ENCODE measurements at regions not wholly inside any gene's neighbourhood (a gene's known extent, or its start where the extent isn't known, plus 50 kb on each side); places are given as distances from the start of the nearest gene placed in this dataset.

- Histone ChIP-seq H3F3A (ENCODE audit: insufficient read depth, low read length, poor library complexity, severe bottlenecking) (no peaks in the 10 kb centered on the region), H4K20me1 (ENCODE audit: insufficient read depth) (no peaks in the 10 kb centered on the region), H3K4me3 (ENCODE audit: low read length) (no peak overlapping the region), H3K4me2 (ENCODE audit: low read length) (no peak overlapping the region), H2AFZ (ENCODE audit: low read depth, low read length) (no peak overlapping the region), H3K9ac (ENCODE audit: low read length) (no peak overlapping the region), H3K36me3 (ENCODE audit: insufficient read depth, low read length) (no peaks in the 10 kb centered on the region), H3K9me2 (ENCODE audit: insufficient read depth, low read length) (no peaks in the 10 kb centered on the region), H3K27ac (ENCODE audit: low read length) (no peak overlapping the region), H3K9me3 (ENCODE audit: low read length) (no peaks in the 10 kb centered on the region), H3K79me2 (replicated peaks; ENCODE audit: insufficient read depth, low read length) (no peaks in the 10 kb centered on the region), H3K27me3 (ENCODE audit: insufficient read depth, low read depth, low read length) (no peaks in the 10 kb centered on the region)
- TF ChIP-seq REST (IDR thresholded peaks at IDR 0.05; ENCODE audit: borderline replicate concordance) (no peak), SMC3 (conservative IDR thresholded peaks at IDR 0.05; ENCODE audit: poor library complexity) (peak; percentile 46), RAD21 (conservative IDR thresholded peaks at IDR 0.05) (peak; percentile 59), EP300 (conservative IDR thresholded peaks at IDR 0.05; ENCODE audit: poor library complexity, severe bottlenecking) (no peak), CTCF (IDR thresholded peaks at IDR 0.05; ENCODE audit: poor library complexity, severe bottlenecking) (peak; percentile 54)
These were observed 85.0 kb upstream of the FAM241A start for GRCh38 chr4:112060212-112060611.

- Histone ChIP-seq H2AFZ (ENCODE audit: low read depth, low read length) (no peak overlapping the region), H3K4me2 (ENCODE audit: low read length) (no peak overlapping the region), H4K20me1 (ENCODE audit: insufficient read depth) (no peaks in the 10 kb centered on the region), H3K4me3 (ENCODE audit: low read length) (no peak overlapping the region), H3K9me3 (ENCODE audit: low read length) (no peaks in the 10 kb centered on the region), H3K36me3 (ENCODE audit: insufficient read depth, low read length) (no peaks in the 10 kb centered on the region), H3K9me2 (ENCODE audit: insufficient read depth, low read length) (no peaks in the 10 kb centered on the region), H3K27me3 (ENCODE audit: insufficient read depth, low read depth, low read length) (no peaks in the 10 kb centered on the region), H3K9ac (ENCODE audit: low read length) (no peak overlapping the region), H3K27ac (ENCODE audit: low read length) (no peak overlapping the region), H3K79me2 (replicated peaks; ENCODE audit: insufficient read depth, low read length) (no peaks in the 10 kb centered on the region), H3F3A (ENCODE audit: insufficient read depth, low read length, poor library complexity, severe bottlenecking) (no peaks in the 10 kb centered on the region)
- TF ChIP-seq RAD21 (conservative IDR thresholded peaks at IDR 0.05) (no peak), POLR2AphosphoS5 (IDR thresholded peaks at IDR 0.05) (no peak), MXI1 (conservative IDR thresholded peaks at IDR 0.05; ENCODE audit: poor library complexity, severe bottlenecking) (no peak), SMC3 (conservative IDR thresholded peaks at IDR 0.05; ENCODE audit: poor library complexity) (no peak), EZH2 (IDR thresholded peaks at IDR 0.05; ENCODE audit: borderline replicate concordance, insufficient read depth, low read length, poor library complexity, severe bottlenecking) (no peak), CTCF (IDR thresholded peaks at IDR 0.05; ENCODE audit: poor library complexity, severe bottlenecking) (no peak), TAF1 (IDR thresholded peaks at IDR 0.05; ENCODE audit: low read depth) (no peak), EP300 (conservative IDR thresholded peaks at IDR 0.05; ENCODE audit: poor library complexity, severe bottlenecking) (no peak), REST (IDR thresholded peaks at IDR 0.05; ENCODE audit: borderline replicate concordance) (no peak)
These were observed 83.9 kb upstream of the FAM241A start for GRCh38 chr4:112061207-112061817.
